Lower lobe of right lung (tissue), 2 donors: ENCODE measurements at regions not wholly inside any gene's neighbourhood (a gene's known extent, or its start where the extent isn't known, plus 50 kb on each side); places are given as distances from the start of the nearest gene placed in this dataset.

Experiments
- ATAC-seq, 2 donors: fragments of 200-7000 bp; cut with Tn5 transposase; one replicate each; pipeline ENCODE4 v1.9.1; 2020 to 2022; ENCODE audit warnings: mild to moderate bottlenecking in 2 of 2, moderate library complexity in 2 of 2
- DNase-seq: peaks from one replicate; pipeline ENCODE4 v3.0.0-alpha.2; 2020
- H3K27ac ChIP-seq: fragments of 200-600 bp; one replicate; pipeline ENCODE4 v1.8.0; 2022
- H3K27me3 ChIP-seq: fragments of 200-600 bp; one replicate; pipeline ENCODE4 v1.8.0; 2022; ENCODE audit warnings: low read depth
- H3K36me3 ChIP-seq: fragments of 200-600 bp; one replicate; pipeline ENCODE4 v1.8.0; 2022; ENCODE audit warnings: mild to moderate bottlenecking
- H3K4me1 ChIP-seq: fragments of 200-600 bp; one replicate; pipeline ENCODE4 v1.8.0; 2022
- H3K4me3 ChIP-seq: fragments of 200-600 bp; one replicate; pipeline ENCODE4 v1.8.0; 2022; ENCODE audit warnings: mild to moderate bottlenecking
- H3K9me3 ChIP-seq: fragments of 200-600 bp; one replicate; pipeline ENCODE4 v1.8.0; 2022
- CTCF ChIP-seq: fragments of 200-600 bp; IDR thresholded peaks from one replicate; pipeline ENCODE4 v1.8.0; 2022; ENCODE audit warnings: antibody characterized with exemption, mild to moderate bottlenecking
- intact Hi-C: fragments of 100-400 bp; cut with DNase I; formaldehyde crosslinking; loops from one replicate; pipeline ENCODE4 v1.11.0; 2022
- donor health status: DM: no; HTN: yes; CAD: no; lungs with severe emphysema.

- Histone ChIP-seq H3K27me3 (no peaks in the 10 kb centered on the region), H3K27ac (no peak overlapping the region), H3K4me1 (peaks cover 8% of the 10 kb centered on the region), H3K9me3 (no peaks in the 10 kb centered on the region), H3K4me3 (no peak overlapping the region), H3K36me3 (no peaks in the 10 kb centered on the region)
- DNase-seq (no peak), ATAC-seq (no peak)
- no peak for TF ChIP-seq CTCF
- intact Hi-C loops = no loop called here
Measured at GRCh38 chr21:28758883-28759242, 233.8 kb downstream of the LTN1 start.

- DNase-seq = no peak
- no peak for ATAC-seq
- H3K4me1 ChIP-seq = peaks cover 8% of the 10 kb centered on the region
- intact Hi-C loops = no loop called here
- TF ChIP-seq CTCF = no peak
- H3K4me3 ChIP-seq = no peak overlapping the region
- no peaks in the 10 kb centered on the region for H3K27me3 ChIP-seq
- no peaks in the 10 kb centered on the region for H3K36me3 ChIP-seq
- no peak overlapping the region for H3K27ac ChIP-seq
- H3K9me3 ChIP-seq = no peaks in the 10 kb centered on the region
Measured at GRCh38 chr21:28758042-28758882, 234.4 kb downstream of the LTN1 start.

- Histone ChIP-seq H3K4me3 (no peak overlapping the region), H3K36me3 (no peaks in the 10 kb centered on the region), H3K9me3 (no peaks in the 10 kb centered on the region), H3K27ac (peak overlapping the region; percentile 72), H3K4me1 (peaks cover 8% of the 10 kb centered on the region), H3K27me3 (no peaks in the 10 kb centered on the region)
- no peak for DNase-seq
- peak in 1 of 2 donors; percentile 19 for ATAC-seq
- intact Hi-C loops = no loop called here
- TF ChIP-seq CTCF = no peak
Measured at GRCh38 chr21:28754862-28755261, 237.8 kb downstream of the LTN1 start.

GRCh38 chr21:28754127-28754611 lies 238.5 kb downstream of the LTN1 start:
- Histone ChIP-seq H3K27ac (peak overlapping the region; percentile 54), H3K9me3 (no peaks in the 10 kb centered on the region), H3K36me3 (no peaks in the 10 kb centered on the region), H3K4me3 (no peak overlapping the region), H3K27me3 (no peaks in the 10 kb centered on the region), H3K4me1 (peaks cover 8% of the 10 kb centered on the region)
- ATAC-seq (peak; percentile 80), DNase-seq (no peak)
- TF ChIP-seq CTCF = no peak
- intact Hi-C loops = no loop called here

- peaks cover 8% of the 10 kb centered on the region for H3K4me1 ChIP-seq
- H3K27me3 ChIP-seq = no peaks in the 10 kb centered on the region
- no peak for ATAC-seq
- no peak for TF ChIP-seq CTCF
- no peak for DNase-seq
- H3K9me3 ChIP-seq = no peaks in the 10 kb centered on the region
- no peak overlapping the region for H3K4me3 ChIP-seq
- no peaks in the 10 kb centered on the region for H3K36me3 ChIP-seq
- intact Hi-C loops = no loop called here
- H3K27ac ChIP-seq = no peak overlapping the region
Measured at GRCh38 chr21:28752131-28752530, 240.5 kb downstream of the LTN1 start.
